Body of pancreas (tissue), 4 donors: ENCODE measurements at regions not wholly inside any gene's neighbourhood (a gene's known extent, or its start where the extent isn't known, plus 50 kb on each side); places are given as distances from the start of the nearest gene placed in this dataset.

Source experiments
- POLR2A ChIP-seq, 3 donors: fragments of 450-650 bp; IDR thresholded peaks; one replicate each; pipeline ENCODE4 v1.6.1; 2016; ENCODE audit warnings: antibody characterized with exemption in 3 of 3, mild to moderate bottlenecking in 2 of 3
- TF ChIP-seq, protein P1 (sequence below), 7 experiments: fragments of 450-650 bp in 4 of 7; fragments of 200-600 bp in 3 of 7; sonication (generic) in 3 of 7; IDR thresholded peaks; one replicate each; pipeline ENCODE4 v1.5.1; 2016 to 2019; ENCODE audit warnings: antibody characterized with exemption in 7 of 7

GRCh38 chr17:13922885-13923284 lies 146.4 kb upstream of the COX10 start:
- TF ChIP-seq, protein P1, sequence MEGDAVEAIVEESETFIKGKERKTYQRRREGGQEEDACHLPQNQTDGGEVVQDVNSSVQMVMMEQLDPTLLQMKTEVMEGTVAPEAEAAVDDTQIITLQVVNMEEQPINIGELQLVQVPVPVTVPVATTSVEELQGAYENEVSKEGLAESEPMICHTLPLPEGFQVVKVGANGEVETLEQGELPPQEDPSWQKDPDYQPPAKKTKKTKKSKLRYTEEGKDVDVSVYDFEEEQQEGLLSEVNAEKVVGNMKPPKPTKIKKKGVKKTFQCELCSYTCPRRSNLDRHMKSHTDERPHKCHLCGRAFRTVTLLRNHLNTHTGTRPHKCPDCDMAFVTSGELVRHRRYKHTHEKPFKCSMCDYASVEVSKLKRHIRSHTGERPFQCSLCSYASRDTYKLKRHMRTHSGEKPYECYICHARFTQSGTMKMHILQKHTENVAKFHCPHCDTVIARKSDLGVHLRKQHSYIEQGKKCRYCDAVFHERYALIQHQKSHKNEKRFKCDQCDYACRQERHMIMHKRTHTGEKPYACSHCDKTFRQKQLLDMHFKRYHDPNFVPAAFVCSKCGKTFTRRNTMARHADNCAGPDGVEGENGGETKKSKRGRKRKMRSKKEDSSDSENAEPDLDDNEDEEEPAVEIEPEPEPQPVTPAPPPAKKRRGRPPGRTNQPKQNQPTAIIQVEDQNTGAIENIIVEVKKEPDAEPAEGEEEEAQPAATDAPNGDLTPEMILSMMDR (IDR thresholded peaks at IDR 0.05), result no peak
- no peak for TF ChIP-seq POLR2A (IDR thresholded peaks at IDR 0.05)
